ENCODE measurements at regions not wholly inside any gene's neighbourhood (a gene's known extent, or its start where the extent isn't known, plus 50 kb on each side); places are given as distances from the start of the nearest gene placed in this dataset.

DNA sequence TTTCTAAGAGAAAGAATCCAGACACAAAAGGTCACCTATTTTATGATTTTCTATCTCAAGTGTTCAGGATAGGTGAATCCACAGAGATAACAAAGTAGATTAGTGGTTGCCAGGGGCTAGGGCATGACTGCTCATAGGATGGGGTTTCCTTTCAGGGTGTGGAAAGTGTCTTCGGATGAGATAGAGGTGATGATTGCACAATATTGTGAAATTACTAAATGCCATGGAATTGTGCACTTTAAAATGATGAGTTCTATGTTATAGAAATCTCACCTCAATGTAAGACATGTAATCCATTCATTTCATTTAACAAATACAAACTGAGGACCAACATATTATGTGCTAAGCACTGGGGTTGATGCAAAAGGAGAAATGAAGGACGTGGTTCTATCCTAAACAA is 76.4 kb upstream of the GALNT17 start:
- TF ChIP-seq, protein P1, sequence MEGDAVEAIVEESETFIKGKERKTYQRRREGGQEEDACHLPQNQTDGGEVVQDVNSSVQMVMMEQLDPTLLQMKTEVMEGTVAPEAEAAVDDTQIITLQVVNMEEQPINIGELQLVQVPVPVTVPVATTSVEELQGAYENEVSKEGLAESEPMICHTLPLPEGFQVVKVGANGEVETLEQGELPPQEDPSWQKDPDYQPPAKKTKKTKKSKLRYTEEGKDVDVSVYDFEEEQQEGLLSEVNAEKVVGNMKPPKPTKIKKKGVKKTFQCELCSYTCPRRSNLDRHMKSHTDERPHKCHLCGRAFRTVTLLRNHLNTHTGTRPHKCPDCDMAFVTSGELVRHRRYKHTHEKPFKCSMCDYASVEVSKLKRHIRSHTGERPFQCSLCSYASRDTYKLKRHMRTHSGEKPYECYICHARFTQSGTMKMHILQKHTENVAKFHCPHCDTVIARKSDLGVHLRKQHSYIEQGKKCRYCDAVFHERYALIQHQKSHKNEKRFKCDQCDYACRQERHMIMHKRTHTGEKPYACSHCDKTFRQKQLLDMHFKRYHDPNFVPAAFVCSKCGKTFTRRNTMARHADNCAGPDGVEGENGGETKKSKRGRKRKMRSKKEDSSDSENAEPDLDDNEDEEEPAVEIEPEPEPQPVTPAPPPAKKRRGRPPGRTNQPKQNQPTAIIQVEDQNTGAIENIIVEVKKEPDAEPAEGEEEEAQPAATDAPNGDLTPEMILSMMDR (IDR thresholded peaks at IDR 0.05; ENCODE audit: insufficient read depth, low read length): no peak
- TF ChIP-seq GABPA (IDR thresholded peaks at IDR 0.05; ENCODE audit: low read depth) (no peak), POLR2AphosphoS5 (IDR thresholded peaks at IDR 0.05; ENCODE audit: low read depth) (no peak), SPI1 (IDR thresholded peaks at IDR 0.05; ENCODE audit: borderline replicate concordance, low read depth) (no peak)
- TF ChIP-seq, protein P2, sequence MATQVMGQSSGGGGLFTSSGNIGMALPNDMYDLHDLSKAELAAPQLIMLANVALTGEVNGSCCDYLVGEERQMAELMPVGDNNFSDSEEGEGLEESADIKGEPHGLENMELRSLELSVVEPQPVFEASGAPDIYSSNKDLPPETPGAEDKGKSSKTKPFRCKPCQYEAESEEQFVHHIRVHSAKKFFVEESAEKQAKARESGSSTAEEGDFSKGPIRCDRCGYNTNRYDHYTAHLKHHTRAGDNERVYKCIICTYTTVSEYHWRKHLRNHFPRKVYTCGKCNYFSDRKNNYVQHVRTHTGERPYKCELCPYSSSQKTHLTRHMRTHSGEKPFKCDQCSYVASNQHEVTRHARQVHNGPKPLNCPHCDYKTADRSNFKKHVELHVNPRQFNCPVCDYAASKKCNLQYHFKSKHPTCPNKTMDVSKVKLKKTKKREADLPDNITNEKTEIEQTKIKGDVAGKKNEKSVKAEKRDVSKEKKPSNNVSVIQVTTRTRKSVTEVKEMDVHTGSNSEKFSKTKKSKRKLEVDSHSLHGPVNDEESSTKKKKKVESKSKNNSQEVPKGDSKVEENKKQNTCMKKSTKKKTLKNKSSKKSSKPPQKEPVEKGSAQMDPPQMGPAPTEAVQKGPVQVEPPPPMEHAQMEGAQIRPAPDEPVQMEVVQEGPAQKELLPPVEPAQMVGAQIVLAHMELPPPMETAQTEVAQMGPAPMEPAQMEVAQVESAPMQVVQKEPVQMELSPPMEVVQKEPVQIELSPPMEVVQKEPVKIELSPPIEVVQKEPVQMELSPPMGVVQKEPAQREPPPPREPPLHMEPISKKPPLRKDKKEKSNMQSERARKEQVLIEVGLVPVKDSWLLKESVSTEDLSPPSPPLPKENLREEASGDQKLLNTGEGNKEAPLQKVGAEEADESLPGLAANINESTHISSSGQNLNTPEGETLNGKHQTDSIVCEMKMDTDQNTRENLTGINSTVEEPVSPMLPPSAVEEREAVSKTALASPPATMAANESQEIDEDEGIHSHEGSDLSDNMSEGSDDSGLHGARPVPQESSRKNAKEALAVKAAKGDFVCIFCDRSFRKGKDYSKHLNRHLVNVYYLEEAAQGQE (IDR thresholded peaks at IDR 0.05; ENCODE audit: insufficient replicate concordance, low read depth): no peak

Data from HL-60 (cell line).